H7 (cell line): ENCODE measurements at regions not wholly inside any gene's neighbourhood (a gene's known extent, or its start where the extent isn't known, plus 50 kb on each side); places are given as distances from the start of the nearest gene placed in this dataset.
"Not testable (repeated sequence)": the region's sequence is repeated elsewhere in the genome, so short reads cannot be mapped to it uniquely, and the experiment has no call there.

Experiments
- DNase-seq: peaks from one replicate; pipeline ENCODE4 v3.0.0; 2012
- H3K27me3 ChIP-seq: 2 replicates; pipeline ENCODE4 v1.6.0; 2011; ENCODE audit warnings: mild to moderate bottlenecking, low read length; ENCODE audit not compliant: control insufficient read depth, insufficient read depth
- H3K36me3 ChIP-seq: replicated peaks from 2 replicates; pipeline ENCODE4 v1.5.1; 2011; ENCODE audit warnings: low read length; ENCODE audit not compliant: control insufficient read depth, insufficient read depth
- H3K4me3 ChIP-seq: 2 replicates; pipeline ENCODE4 v1.5.1; 2011; ENCODE audit warnings: low read depth, mild to moderate bottlenecking, control low read depth, low read length, moderate library complexity; ENCODE audit not compliant: insufficient read depth

GRCh38 chr4:154123897-154124296 lies 335.0 kb upstream of the SFRP2 start:
- H3K27me3 ChIP-seq, result no peaks in the 10 kb centered on the region
- no peaks in the 10 kb centered on the region for H3K36me3 ChIP-seq
- DNase-seq, result no peak
- H3K4me3 ChIP-seq, result no peak overlapping the region

- H3K4me3 ChIP-seq, result no peak overlapping the region
- DNase-seq, result no peak
- no peaks in the 10 kb centered on the region for H3K27me3 ChIP-seq
- no peaks in the 10 kb centered on the region for H3K36me3 ChIP-seq
These were observed 331.9 kb upstream of the SFRP2 start for GRCh38 chr4:154120690-154121345.

GRCh38 chr4:154120006-154120676 lies 331.3 kb upstream of the SFRP2 start:
- Histone ChIP-seq H3K36me3 (no peaks in the 10 kb centered on the region), H3K4me3 (no peak overlapping the region), H3K27me3 (no peaks in the 10 kb centered on the region)
- no peak for DNase-seq

GRCh38 chr4:154119317-154119716 lies 330.4 kb upstream of the SFRP2 start:
- Histone ChIP-seq H3K4me3 (no peak overlapping the region), H3K27me3 (no peaks in the 10 kb centered on the region), H3K36me3 (no peaks in the 10 kb centered on the region)
- DNase-seq, result peak; percentile 14

- not testable (repeated sequence) for H3K36me3 ChIP-seq, H3K4me3 ChIP-seq, DNase-seq, H3K27me3 ChIP-seq
These were observed 328.8 kb upstream of the SFRP2 start for GRCh38 chr4:154117726-154118125.

- no peak for DNase-seq
- H3K36me3 ChIP-seq, result no peaks in the 10 kb centered on the region
- H3K4me3 ChIP-seq, result no peak overlapping the region
- no peaks in the 10 kb centered on the region for H3K27me3 ChIP-seq
These were observed 318.5 kb upstream of the SFRP2 start for GRCh38 chr4:154107337-154107736.

- no peak for DNase-seq
- H3K27me3 ChIP-seq, result no peaks in the 10 kb centered on the region
- no peaks in the 10 kb centered on the region for H3K36me3 ChIP-seq
- H3K4me3 ChIP-seq, result no peak overlapping the region
These were observed 299.9 kb upstream of the SFRP2 start for GRCh38 chr4:154088741-154089140.

- no peak for DNase-seq
- no peak overlapping the region for H3K4me3 ChIP-seq
- H3K27me3 ChIP-seq, result no peaks in the 10 kb centered on the region
- no peaks in the 10 kb centered on the region for H3K36me3 ChIP-seq
These were observed 297.4 kb upstream of the SFRP2 start for GRCh38 chr4:154086247-154086646.

- DNase-seq, result no peak
- no peaks in the 10 kb centered on the region for H3K27me3 ChIP-seq
- no peaks in the 10 kb centered on the region for H3K36me3 ChIP-seq
- no peak overlapping the region for H3K4me3 ChIP-seq
These were observed 296.0 kb upstream of the SFRP2 start for GRCh38 chr4:154084864-154085263.

- DNase-seq, result peak; percentile 51
- Histone ChIP-seq H3K27me3 (no peaks in the 10 kb centered on the region), H3K36me3 (no peaks in the 10 kb centered on the region), H3K4me3 (no peak overlapping the region)
These were observed 294.1 kb upstream of the SFRP2 start for GRCh38 chr4:154082760-154083535.

GRCh38 chr4:154081391-154081790 lies 292.5 kb upstream of the SFRP2 start:
- DNase-seq, result no peak
- H3K4me3 ChIP-seq, result no peak overlapping the region

GRCh38 chr4:154078504-154079350 lies 289.8 kb upstream of the SFRP2 start:
- no peak overlapping the region for H3K4me3 ChIP-seq
- no peaks in the 10 kb centered on the region for H3K27me3 ChIP-seq
- H3K36me3 ChIP-seq, result no peaks in the 10 kb centered on the region
- DNase-seq, result no peak

More at GRCh38 chr4:154081391-154081790, 292.5 kb upstream of the SFRP2 start:
- Histone ChIP-seq H3K36me3 (no peaks in the 10 kb centered on the region), H3K27me3 (no peaks in the 10 kb centered on the region)

GRCh38 chr4:154076921-154077320 lies 288.0 kb upstream of the SFRP2 start:
- Histone ChIP-seq H3K36me3 (no peaks in the 10 kb centered on the region), H3K27me3 (no peaks in the 10 kb centered on the region), H3K4me3 (no peak overlapping the region)
- DNase-seq, result no peak

GRCh38 chr4:154073107-154073822 lies 284.4 kb upstream of the SFRP2 start:
- Histone ChIP-seq H3K4me3 (no peak overlapping the region), H3K36me3 (no peaks in the 10 kb centered on the region), H3K27me3 (no peaks in the 10 kb centered on the region)
- DNase-seq, result no peak
